Left forelimb (tissue), 1 donor: ENCODE measurements at regions not wholly inside any gene's neighbourhood (a gene's known extent, or its start where the extent isn't known, plus 50 kb on each side); places are given as distances from the start of the nearest gene placed in this dataset.

Experiments
- DNase-seq: peaks from one replicate; pipeline ENCODE4 v3.0.0-alpha.2; 2018; ENCODE audit warnings: low spot score

GRCh38 chr2:120515759-120516678, 170.1 kb downstream of the INHBB start:
- no peak for DNase-seq

- no peak for DNase-seq
Observed at GRCh38 chr2:120516679-120517314, 170.9 kb downstream of the INHBB start.

- no peak for DNase-seq
Observed at GRCh38 chr2:120517751-120518469, 172.0 kb downstream of the INHBB start.

GRCh38 chr2:120518819-120519218, 172.9 kb downstream of the INHBB start:
- DNase-seq: no peak

- no peak for DNase-seq
Observed at GRCh38 chr2:120519469-120519868, 173.5 kb downstream of the INHBB start.

GRCh38 chr2:120520454-120520853, 174.5 kb downstream of the INHBB start:
- no peak for DNase-seq

- no peak for DNase-seq
Observed at GRCh38 chr2:120520929-120521912, 175.3 kb downstream of the INHBB start.

GRCh38 chr2:120522151-120522751, 176.3 kb downstream of the INHBB start:
- DNase-seq: no peak

- no peak for DNase-seq
Observed at GRCh38 chr2:120523766-120524165, 177.8 kb downstream of the INHBB start.

GRCh38 chr2:120524174-120524573, 178.2 kb downstream of the INHBB start:
- no peak for DNase-seq

- DNase-seq: no peak
Observed at GRCh38 chr2:120525056-120526046, 179.4 kb downstream of the INHBB start.

GRCh38 chr2:120526047-120526562, 180.2 kb downstream of the INHBB start:
- no peak for DNase-seq

GRCh38 chr2:120526997-120527945, 181.3 kb downstream of the INHBB start:
- no peak for DNase-seq

- DNase-seq: no peak
Observed at GRCh38 chr2:120528051-120528692, 182.2 kb downstream of the INHBB start.

- DNase-seq: no peak
Observed at GRCh38 chr2:120528693-120529076, 182.7 kb downstream of the INHBB start.

GRCh38 chr2:120530781-120531180, 184.8 kb downstream of the INHBB start:
- no peak for DNase-seq

GRCh38 chr2:120531365-120531764, 185.4 kb downstream of the INHBB start:
- DNase-seq: no peak
